Chondrocyte (in vitro differentiated cells): ENCODE measurements at regions not wholly inside any gene's neighbourhood (a gene's known extent, or its start where the extent isn't known, plus 50 kb on each side); places are given as distances from the start of the nearest gene placed in this dataset.

ENCODE experiments used
- DNase-seq: peaks from one replicate; pipeline ENCODE4 v3.0.0; 2021; ENCODE audit warnings: mixed read lengths, low spot score
- H3K27ac Mint-ChIP-seq: one replicate; pipeline ENCODE4 v1.8.0; 2021; ENCODE audit warnings: mild to moderate bottlenecking, moderate library complexity, mixed read lengths; ENCODE audit not compliant: unreplicated experiment
- H3K27me3 Mint-ChIP-seq: 2 replicates; pipeline ENCODE4 v1.8.0; 2021; ENCODE audit warnings: low read depth, mixed read lengths
- H3K36me3 Mint-ChIP-seq: 2 replicates; pipeline ENCODE4 v1.8.0; 2021; ENCODE audit warnings: low read depth, mixed read lengths
- H3K4me1 Mint-ChIP-seq: 2 replicates; pipeline ENCODE4 v1.8.0; 2021; ENCODE audit warnings: low read depth, mild to moderate bottlenecking, mixed read lengths
- H3K4me3 Mint-ChIP-seq: one replicate; pipeline ENCODE4 v1.8.0; 2021; ENCODE audit warnings: mild to moderate bottlenecking, moderate library complexity, mixed read lengths; ENCODE audit not compliant: unreplicated experiment
- H3K9me3 Mint-ChIP-seq: 2 replicates; pipeline ENCODE4 v1.8.0; 2021; ENCODE audit warnings: low read depth, mixed read lengths
- TF ChIP-seq, protein P1 (sequence below): fragments of 200-600 bp; sonication (generic); IDR thresholded peaks from 2 replicates; pipeline ENCODE4 v1.5.0; 2021; ENCODE audit warnings: antibody characterized with exemption, mild to moderate bottlenecking, moderate library complexity

DNA sequence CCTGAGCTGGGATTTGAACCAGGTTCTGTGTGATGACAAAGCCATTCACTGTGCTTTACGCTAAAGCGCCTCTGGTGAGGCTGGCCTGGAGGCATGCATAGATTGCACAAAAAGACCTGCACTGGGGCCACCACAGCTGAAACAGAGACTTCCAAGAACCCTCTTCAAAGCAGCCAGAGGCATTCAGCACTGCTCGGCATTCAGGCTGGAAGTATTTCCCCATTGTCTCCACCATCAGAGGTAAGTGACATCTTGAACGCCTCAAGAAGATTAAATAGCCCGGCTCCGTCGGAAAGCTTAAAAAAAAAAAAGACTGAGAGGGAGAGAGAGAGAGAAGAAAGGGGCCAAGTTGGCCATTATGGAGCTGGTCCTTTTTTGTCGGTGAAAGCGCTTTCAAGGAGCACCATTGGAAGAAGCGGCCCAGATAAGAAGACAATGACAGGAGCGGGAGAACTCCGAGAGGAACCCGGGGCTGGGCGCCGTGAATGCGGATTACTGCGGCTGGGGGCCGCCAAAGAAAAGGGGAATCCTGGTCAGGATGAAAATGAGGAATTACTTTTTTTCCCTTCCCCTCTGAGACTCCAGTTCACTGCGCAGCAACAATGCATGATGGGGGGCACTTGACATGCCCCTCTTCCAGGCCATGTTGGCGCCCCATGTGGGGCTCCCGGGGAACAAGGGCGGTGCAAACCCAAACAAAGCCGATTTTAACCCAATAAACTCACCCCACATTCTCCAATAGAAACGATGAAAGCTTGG lies 228.3 kb downstream of the MYCN start:
- H3K36me3 Mint-ChIP-seq = no peaks in the 10 kb centered on the region
- no peak overlapping the region for H3K4me3 Mint-ChIP-seq
- H3K4me1 Mint-ChIP-seq = no peaks in the 10 kb centered on the region

DNA sequence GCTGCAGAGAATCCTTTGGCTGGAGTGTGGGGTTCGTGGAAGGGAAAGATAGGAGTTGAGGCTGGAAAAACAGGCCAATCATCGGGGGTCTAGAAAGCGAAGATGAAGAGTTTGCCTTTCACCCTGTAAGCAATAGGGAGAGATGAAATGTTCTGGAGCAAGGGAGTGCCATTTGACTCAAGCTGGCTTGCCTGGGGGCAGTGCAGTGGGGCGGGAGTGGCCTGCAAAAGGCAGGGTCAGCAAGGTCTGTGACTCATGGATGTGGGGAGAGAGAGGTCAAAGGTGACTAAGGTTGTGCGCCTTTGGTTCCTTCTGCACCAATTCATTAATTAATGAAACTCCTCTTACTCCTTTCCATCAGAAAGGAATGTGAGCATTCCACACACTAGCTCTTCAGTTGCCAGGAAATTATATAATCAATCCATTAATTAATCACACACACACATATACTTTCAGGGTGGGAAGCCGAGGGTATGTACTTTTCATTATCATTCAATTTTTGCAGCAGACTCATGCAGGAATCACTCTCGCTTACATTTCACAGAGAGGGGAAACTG lies 227.6 kb downstream of the MYCN start:
- Mint-ChIP-seq H3K27me3 (peaks cover 33% of the 10 kb centered on the region), H3K36me3 (no peaks in the 10 kb centered on the region), H3K4me1 (no peaks in the 10 kb centered on the region), H3K27ac (no peak overlapping the region), H3K9me3 (no peaks in the 10 kb centered on the region), H3K4me3 (no peak overlapping the region)
- TF ChIP-seq, protein P1, sequence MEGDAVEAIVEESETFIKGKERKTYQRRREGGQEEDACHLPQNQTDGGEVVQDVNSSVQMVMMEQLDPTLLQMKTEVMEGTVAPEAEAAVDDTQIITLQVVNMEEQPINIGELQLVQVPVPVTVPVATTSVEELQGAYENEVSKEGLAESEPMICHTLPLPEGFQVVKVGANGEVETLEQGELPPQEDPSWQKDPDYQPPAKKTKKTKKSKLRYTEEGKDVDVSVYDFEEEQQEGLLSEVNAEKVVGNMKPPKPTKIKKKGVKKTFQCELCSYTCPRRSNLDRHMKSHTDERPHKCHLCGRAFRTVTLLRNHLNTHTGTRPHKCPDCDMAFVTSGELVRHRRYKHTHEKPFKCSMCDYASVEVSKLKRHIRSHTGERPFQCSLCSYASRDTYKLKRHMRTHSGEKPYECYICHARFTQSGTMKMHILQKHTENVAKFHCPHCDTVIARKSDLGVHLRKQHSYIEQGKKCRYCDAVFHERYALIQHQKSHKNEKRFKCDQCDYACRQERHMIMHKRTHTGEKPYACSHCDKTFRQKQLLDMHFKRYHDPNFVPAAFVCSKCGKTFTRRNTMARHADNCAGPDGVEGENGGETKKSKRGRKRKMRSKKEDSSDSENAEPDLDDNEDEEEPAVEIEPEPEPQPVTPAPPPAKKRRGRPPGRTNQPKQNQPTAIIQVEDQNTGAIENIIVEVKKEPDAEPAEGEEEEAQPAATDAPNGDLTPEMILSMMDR = no peak
- no peak for DNase-seq

More for the DNA sequence above, 228.3 kb downstream of the MYCN start:
- H3K27ac Mint-ChIP-seq = no peak overlapping the region
- no peaks in the 10 kb centered on the region for H3K9me3 Mint-ChIP-seq
- peaks cover 33% of the 10 kb centered on the region for H3K27me3 Mint-ChIP-seq
- DNase-seq = no peak
- TF ChIP-seq, protein P1 = no peak

DNA sequence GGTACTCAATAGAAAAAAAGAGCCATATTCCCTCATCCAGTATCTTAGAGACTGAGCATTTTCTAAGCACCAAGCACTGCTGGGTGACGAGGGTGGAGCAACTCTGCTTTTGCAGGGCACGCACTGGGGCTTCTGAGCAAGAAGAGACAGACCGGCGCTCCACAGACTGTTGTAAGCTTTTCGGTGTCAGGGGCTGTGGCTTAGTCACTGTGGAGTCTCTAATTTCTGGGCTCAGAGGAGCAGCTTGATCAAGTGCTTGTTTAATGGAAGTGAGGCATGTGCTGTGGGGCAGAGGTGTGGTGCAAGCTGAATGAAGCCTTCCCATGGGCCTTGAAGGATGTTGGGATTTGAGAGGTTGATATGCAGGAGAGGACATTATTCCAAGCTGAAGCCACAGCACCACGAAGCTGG lies 227.1 kb downstream of the MYCN start:
- no peak overlapping the region for H3K27ac Mint-ChIP-seq
- no peak for DNase-seq
- H3K36me3 Mint-ChIP-seq = no peaks in the 10 kb centered on the region
- H3K9me3 Mint-ChIP-seq = no peaks in the 10 kb centered on the region
- no peaks in the 10 kb centered on the region for H3K4me1 Mint-ChIP-seq
- peaks cover 35% of the 10 kb centered on the region for H3K27me3 Mint-ChIP-seq
- no peak overlapping the region for H3K4me3 Mint-ChIP-seq
- TF ChIP-seq, protein P1 = no peak

DNA sequence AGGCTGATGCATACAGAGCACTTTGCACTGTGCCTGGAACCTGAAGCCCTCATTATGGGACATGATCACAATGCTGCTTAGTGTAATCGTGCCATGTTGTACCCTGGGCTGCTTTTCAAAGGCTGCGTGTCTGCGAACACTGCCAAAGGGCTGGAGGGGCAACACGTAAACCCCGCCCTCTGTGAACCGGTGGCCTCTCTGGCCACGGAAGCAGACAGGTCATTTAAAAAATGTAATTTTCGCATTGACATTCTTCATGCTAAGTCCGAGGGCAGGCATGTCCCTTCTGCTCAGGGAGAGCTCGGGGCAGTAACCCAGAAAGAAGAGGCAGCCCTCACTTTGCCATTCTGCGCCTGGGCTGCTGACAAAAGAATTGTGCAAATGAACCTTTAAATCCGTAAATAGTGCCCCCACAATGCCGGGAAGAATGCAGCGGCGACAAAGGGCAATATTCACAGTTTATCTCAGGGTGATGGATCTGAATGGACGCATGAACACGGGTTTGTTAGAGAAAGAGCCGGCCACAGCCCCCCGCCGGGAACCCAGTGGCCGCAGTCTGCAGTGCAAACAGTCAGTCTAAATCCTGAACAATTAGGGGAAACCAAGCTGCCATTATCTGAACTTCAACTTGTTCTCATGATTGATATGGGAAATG lies 226.1 kb downstream of the MYCN start:
- Mint-ChIP-seq H3K4me3 (no peak overlapping the region), H3K9me3 (no peaks in the 10 kb centered on the region)
- no peak for DNase-seq

More for the DNA sequence above, 226.1 kb downstream of the MYCN start:
- Mint-ChIP-seq H3K36me3 (no peaks in the 10 kb centered on the region), H3K27ac (no peak overlapping the region), H3K4me1 (no peaks in the 10 kb centered on the region), H3K27me3 (peaks cover 41% of the 10 kb centered on the region)
- TF ChIP-seq, protein P1 = no peak
